ENCODE measurements at regions not wholly inside any gene's neighbourhood (a gene's known extent, or its start where the extent isn't known, plus 50 kb on each side); places are given as distances from the start of the nearest gene placed in this dataset.

DNA sequence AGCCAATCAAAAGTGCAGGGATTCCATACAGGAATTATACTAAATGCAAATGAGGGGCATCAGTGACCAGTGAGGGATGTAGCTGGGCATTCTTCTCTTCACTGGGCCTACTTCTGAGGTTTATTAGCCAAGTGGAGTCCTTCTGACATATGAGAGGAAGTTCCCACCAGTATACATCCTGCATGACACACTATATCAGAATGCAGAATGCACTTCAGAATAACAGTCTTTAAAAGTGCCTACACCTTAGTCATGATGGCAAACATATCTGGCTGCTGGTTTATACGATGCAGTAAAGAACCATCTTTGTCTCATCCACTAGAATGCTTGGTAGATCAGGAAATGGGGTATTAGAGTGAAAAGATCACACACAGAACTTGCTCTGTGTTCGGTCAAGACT is 180.3 kb upstream of the PPARGC1A start:
- no peaks in the 10 kb centered on the region for H3K9me3 ChIP-seq (ENCODE audit: control insufficient read depth in 5 of 5, low read length in 5 of 5)
- no peak overlapping the region for H3K4me3 ChIP-seq (ENCODE audit: low read depth in 1 of 5, low read length in 5 of 5)
- H3K27ac ChIP-seq (ENCODE audit: low read depth, low read length): no peak overlapping the region
- H3K9ac ChIP-seq (ENCODE audit: low read length in 5 of 5): no peak overlapping the region
- H3K27me3 ChIP-seq (ENCODE audit: control insufficient read depth in 5 of 5, insufficient read depth in 4 of 5, low read length in 5 of 5): no peaks in the 10 kb centered on the region
- H3K4me1 ChIP-seq (ENCODE audit: control insufficient read depth in 5 of 5, insufficient read depth in 5 of 5, low read length in 5 of 5): no peaks in the 10 kb centered on the region
- H3K36me3 ChIP-seq (ENCODE audit: control insufficient read depth in 5 of 5, insufficient read depth in 5 of 5, low read length in 5 of 5): no peaks in the 10 kb centered on the region

DNA sequence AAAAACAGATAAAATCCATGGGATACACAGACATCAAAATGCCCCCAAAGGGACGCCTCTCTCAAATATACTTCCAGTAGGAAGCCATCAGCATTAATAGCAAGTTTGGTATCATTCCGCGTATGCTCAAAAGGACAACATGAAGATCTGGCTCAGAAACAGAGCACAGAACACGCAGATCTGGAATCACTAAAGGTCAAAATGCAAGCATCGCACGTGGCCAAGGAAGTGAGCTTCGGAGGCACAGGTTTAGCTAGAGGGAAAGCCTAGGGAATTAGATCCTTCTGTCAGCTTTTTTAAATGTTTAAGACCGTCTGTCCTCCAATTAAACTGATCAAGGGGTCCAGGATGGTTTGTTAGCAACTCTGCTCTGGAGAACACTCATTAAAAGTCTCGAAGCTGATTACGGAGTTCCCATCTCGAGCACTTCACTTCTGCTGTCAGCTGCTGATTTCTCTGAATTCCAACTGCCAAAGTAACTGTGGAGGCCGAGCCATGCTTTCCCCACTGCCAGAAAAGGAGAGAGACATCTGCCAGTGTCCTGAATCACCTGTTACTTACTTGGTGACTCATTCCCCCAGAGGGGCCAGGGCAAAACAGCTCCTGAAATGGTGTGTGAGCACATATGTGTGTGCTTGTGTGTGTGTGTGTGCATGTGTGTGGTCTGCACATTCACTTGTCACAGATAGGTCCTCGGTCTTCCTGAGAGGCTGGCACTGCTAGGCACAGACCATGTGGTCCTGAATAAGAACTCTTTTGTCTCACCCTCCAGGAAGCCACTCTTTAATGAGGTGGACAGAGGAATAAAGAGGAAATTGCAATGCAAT is 177.7 kb upstream of the PPARGC1A start:
- no peaks in the 10 kb centered on the region for H3K9me3 ChIP-seq (ENCODE audit: control insufficient read depth in 5 of 5, low read length in 5 of 5)
- H3K4me1 ChIP-seq (ENCODE audit: control insufficient read depth in 5 of 5, insufficient read depth in 5 of 5, low read length in 5 of 5): peaks cover 0 to 4% (median 0%) of the 10 kb centered on the region in 5 donors
- no peaks in the 10 kb centered on the region for H3K27me3 ChIP-seq (ENCODE audit: control insufficient read depth in 5 of 5, insufficient read depth in 4 of 5, low read length in 5 of 5)
- no peak overlapping the region for H3K27ac ChIP-seq (ENCODE audit: low read depth, low read length)
- no peaks in the 10 kb centered on the region for H3K36me3 ChIP-seq (ENCODE audit: control insufficient read depth in 5 of 5, insufficient read depth in 5 of 5, low read length in 5 of 5)
- H3K4me3 ChIP-seq (ENCODE audit: low read depth in 1 of 5, low read length in 5 of 5): no peak overlapping the region
- H3K9ac ChIP-seq (ENCODE audit: low read length in 5 of 5): no peak overlapping the region

DNA sequence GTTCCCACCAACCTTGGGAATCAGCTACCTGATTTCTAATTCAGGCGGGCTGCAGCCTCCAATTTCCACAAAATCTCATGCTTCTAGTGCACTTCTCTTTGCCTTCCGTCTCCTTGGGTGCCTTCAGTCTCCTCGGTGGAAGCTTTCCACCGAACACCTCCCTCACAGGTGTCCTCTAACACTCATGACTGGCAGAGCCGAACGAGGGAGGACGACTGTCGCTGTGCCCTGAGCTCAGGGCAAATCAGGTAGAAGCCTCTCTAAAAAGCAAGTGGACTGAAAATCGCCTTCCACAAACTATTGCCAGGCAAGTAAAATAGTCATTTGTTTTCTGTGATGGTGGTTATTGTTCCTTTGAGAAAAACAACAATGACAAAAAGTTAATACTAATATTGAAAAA is 176.1 kb upstream of the PPARGC1A start:
- H3K27me3 ChIP-seq (ENCODE audit: control insufficient read depth in 5 of 5, insufficient read depth in 4 of 5, low read length in 5 of 5): no peaks in the 10 kb centered on the region
- H3K4me1 ChIP-seq (ENCODE audit: control insufficient read depth in 5 of 5, insufficient read depth in 5 of 5, low read length in 5 of 5): peaks cover 0 to 4% (median 0%) of the 10 kb centered on the region in 5 donors
- H3K27ac ChIP-seq (ENCODE audit: low read depth, low read length): no peak overlapping the region
- no peak overlapping the region for H3K9ac ChIP-seq (ENCODE audit: low read length in 5 of 5)
- H3K9me3 ChIP-seq (ENCODE audit: control insufficient read depth in 5 of 5, low read length in 5 of 5): no peaks in the 10 kb centered on the region
- H3K36me3 ChIP-seq (ENCODE audit: control insufficient read depth in 5 of 5, insufficient read depth in 5 of 5, low read length in 5 of 5): no peaks in the 10 kb centered on the region
- H3K4me3 ChIP-seq (ENCODE audit: low read depth in 1 of 5, low read length in 5 of 5): no peak overlapping the region

DNA sequence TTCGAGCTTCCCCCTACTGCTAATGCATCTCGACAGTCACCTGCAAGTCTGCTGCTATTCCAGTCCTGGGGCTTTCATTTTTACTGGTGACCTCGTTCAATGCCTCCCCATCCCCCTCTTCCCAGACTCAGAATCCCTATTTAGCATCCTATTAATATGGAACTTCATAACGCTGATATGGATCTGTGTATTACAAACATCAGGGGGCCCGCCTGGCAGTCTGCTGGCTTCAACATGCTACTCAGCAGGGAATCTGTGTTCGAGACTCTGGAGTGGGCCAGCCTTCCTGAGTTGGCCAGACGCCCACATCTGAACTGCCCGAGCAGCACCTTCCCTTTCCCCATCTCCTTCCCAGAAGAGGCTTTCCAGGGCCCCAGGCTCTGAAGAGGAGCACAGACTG is 173.9 kb upstream of the PPARGC1A start:
- Histone ChIP-seq H3K9me3 (ENCODE audit: control insufficient read depth in 5 of 5, low read length in 5 of 5) (no peaks in the 10 kb centered on the region), H3K4me3 (ENCODE audit: low read depth in 1 of 5, low read length in 5 of 5) (no peak overlapping the region), H3K9ac (ENCODE audit: low read length in 5 of 5) (no peak overlapping the region), H3K4me1 (ENCODE audit: control insufficient read depth in 5 of 5, insufficient read depth in 5 of 5, low read length in 5 of 5) (peaks cover 0 to 5% (median 0%) of the 10 kb centered on the region in 5 donors), H3K27me3 (ENCODE audit: control insufficient read depth in 5 of 5, insufficient read depth in 4 of 5, low read length in 5 of 5) (no peaks in the 10 kb centered on the region), H3K36me3 (ENCODE audit: control insufficient read depth in 5 of 5, insufficient read depth in 5 of 5, low read length in 5 of 5) (no peaks in the 10 kb centered on the region), H3K27ac (ENCODE audit: low read depth, low read length) (no peak overlapping the region)

DNA sequence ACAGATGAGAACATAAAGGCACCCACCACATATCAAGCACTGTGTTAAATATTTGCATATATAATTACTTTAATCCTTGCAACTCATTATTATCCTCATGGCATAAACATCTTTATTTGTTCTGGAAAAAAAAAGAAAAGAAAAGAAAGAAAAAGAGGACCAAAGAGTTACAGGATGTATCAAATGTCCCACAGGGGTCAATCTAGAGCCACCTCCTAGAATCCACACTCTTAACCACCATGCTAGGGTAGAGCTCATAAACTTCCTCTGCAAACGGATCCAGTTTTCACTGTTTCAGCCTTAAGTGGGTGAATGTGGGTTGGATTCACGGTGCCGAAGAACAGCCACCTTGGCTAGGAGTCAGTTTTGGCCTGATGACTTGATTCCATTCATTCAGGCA is 171.1 kb upstream of the PPARGC1A start:
- Histone ChIP-seq H3K27ac (ENCODE audit: low read depth, low read length) (no peak overlapping the region), H3K9ac (ENCODE audit: low read length in 5 of 5) (no peak overlapping the region), H3K36me3 (ENCODE audit: control insufficient read depth in 5 of 5, insufficient read depth in 5 of 5, low read length in 5 of 5) (no peaks in the 10 kb centered on the region), H3K4me1 (ENCODE audit: control insufficient read depth in 5 of 5, insufficient read depth in 5 of 5, low read length in 5 of 5) (peaks cover 0 to 14% (median 8%) of the 10 kb centered on the region in 5 donors), H3K4me3 (ENCODE audit: low read depth in 1 of 5, low read length in 5 of 5) (no peak overlapping the region), H3K9me3 (ENCODE audit: control insufficient read depth in 5 of 5, low read length in 5 of 5) (no peaks in the 10 kb centered on the region), H3K27me3 (ENCODE audit: control insufficient read depth in 5 of 5, insufficient read depth in 4 of 5, low read length in 5 of 5) (no peaks in the 10 kb centered on the region)

DNA sequence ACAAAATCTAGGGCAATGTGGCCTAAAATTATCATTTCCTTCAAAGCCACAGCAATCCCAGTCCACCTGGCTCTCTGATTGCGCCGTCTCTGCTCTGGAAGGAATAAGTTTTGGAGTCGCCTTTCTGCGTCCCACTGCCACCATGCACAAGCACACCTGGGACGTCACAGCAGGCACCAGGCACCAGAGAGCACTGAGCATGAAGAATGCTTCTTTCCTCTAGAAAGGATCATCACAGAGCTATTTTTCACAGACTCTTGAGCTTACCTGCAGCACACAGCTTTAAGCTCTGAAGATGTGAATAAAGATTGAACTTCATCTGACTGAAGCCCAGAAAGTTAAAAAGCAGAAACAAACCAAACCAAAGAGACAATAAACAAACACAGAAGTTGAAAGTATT is 170.0 kb upstream of the PPARGC1A start:
- Histone ChIP-seq H3K4me3 (ENCODE audit: low read depth in 1 of 5, low read length in 5 of 5) (no peak overlapping the region), H3K9me3 (ENCODE audit: control insufficient read depth in 5 of 5, low read length in 5 of 5) (no peaks in the 10 kb centered on the region), H3K9ac (ENCODE audit: low read length in 5 of 5) (no peak overlapping the region), H3K27ac (ENCODE audit: low read depth, low read length) (no peak overlapping the region), H3K36me3 (ENCODE audit: control insufficient read depth in 5 of 5, insufficient read depth in 5 of 5, low read length in 5 of 5) (no peaks in the 10 kb centered on the region), H3K27me3 (ENCODE audit: control insufficient read depth in 5 of 5, insufficient read depth in 4 of 5, low read length in 5 of 5) (no peaks in the 10 kb centered on the region), H3K4me1 (ENCODE audit: control insufficient read depth in 5 of 5, insufficient read depth in 5 of 5, low read length in 5 of 5) (peaks cover 0 to 14% (median 8%) of the 10 kb centered on the region in 5 donors)

DNA sequence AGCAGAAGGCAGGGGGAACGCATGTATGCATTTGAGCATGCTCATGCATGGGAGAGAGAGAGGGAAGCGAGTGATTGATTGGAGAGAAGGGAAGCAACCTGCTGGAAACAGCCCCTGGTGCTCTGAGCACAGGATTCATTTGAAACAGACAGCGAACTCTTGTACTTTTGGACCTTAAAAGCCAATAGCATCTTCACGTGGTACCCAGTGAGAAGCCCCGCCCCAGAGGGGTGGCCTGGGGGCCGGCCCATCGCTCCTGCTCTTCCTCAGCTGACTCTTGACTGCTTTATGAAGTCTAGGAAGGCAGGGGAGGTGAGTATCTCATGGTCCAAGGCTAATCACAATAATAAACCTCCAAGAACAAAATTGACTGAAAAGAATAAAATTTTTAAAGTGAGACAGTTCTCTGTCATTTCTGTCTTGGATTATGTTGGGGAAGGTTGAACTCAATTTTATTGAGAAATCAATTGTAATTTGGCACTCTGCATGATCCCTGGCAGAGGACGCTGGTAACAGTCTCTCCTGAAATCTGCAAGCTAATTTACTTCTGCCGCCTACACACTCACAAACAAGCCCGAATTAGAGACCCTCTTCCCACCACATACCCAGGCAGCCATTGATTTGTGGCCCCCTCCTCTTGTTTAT is 168.2 kb upstream of the PPARGC1A start:
- peaks cover 0 to 14% (median 8%) of the 10 kb centered on the region in 5 donors for H3K4me1 ChIP-seq (ENCODE audit: control insufficient read depth in 5 of 5, insufficient read depth in 5 of 5, low read length in 5 of 5)
- no peak overlapping the region for H3K9ac ChIP-seq (ENCODE audit: low read length in 5 of 5)
- H3K36me3 ChIP-seq (ENCODE audit: control insufficient read depth in 5 of 5, insufficient read depth in 5 of 5, low read length in 5 of 5): no peaks in the 10 kb centered on the region
- no peak overlapping the region for H3K27ac ChIP-seq (ENCODE audit: low read depth, low read length)
- H3K9me3 ChIP-seq (ENCODE audit: control insufficient read depth in 5 of 5, low read length in 5 of 5): no peaks in the 10 kb centered on the region
- H3K4me3 ChIP-seq (ENCODE audit: low read depth in 1 of 5, low read length in 5 of 5): no peak overlapping the region
- H3K27me3 ChIP-seq (ENCODE audit: control insufficient read depth in 5 of 5, insufficient read depth in 4 of 5, low read length in 5 of 5): no peaks in the 10 kb centered on the region

DNA sequence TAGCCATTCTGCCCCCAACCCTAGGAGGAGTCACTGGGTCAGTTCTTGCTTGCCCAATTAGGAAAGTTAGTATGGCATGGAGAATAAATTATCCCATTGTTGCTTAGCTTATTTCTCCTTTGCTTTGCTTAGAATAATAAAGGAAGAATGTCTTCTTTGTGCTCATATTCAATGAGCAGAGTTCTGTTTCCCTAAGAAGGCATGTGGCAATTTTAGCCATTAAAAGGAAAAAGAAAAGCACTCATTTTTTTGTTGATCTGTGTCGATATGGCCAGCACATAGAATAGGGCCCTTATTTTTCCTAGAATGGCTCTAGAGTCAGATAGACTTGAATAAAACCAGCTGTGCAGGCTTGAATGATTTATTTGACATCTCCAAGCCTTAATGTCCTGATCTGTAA is 166.4 kb upstream of the PPARGC1A start:
- Histone ChIP-seq H3K27me3 (ENCODE audit: control insufficient read depth in 5 of 5, insufficient read depth in 4 of 5, low read length in 5 of 5) (no peaks in the 10 kb centered on the region), H3K36me3 (ENCODE audit: control insufficient read depth in 5 of 5, insufficient read depth in 5 of 5, low read length in 5 of 5) (no peaks in the 10 kb centered on the region), H3K9me3 (ENCODE audit: control insufficient read depth in 5 of 5, low read length in 5 of 5) (no peaks in the 10 kb centered on the region), H3K9ac (ENCODE audit: low read length in 5 of 5) (no peak overlapping the region), H3K4me3 (ENCODE audit: low read depth in 1 of 5, low read length in 5 of 5) (no peak overlapping the region), H3K4me1 (ENCODE audit: control insufficient read depth in 5 of 5, insufficient read depth in 5 of 5, low read length in 5 of 5) (peaks cover 0 to 14% (median 8%) of the 10 kb centered on the region in 5 donors), H3K27ac (ENCODE audit: low read depth, low read length) (no peak overlapping the region)

DNA sequence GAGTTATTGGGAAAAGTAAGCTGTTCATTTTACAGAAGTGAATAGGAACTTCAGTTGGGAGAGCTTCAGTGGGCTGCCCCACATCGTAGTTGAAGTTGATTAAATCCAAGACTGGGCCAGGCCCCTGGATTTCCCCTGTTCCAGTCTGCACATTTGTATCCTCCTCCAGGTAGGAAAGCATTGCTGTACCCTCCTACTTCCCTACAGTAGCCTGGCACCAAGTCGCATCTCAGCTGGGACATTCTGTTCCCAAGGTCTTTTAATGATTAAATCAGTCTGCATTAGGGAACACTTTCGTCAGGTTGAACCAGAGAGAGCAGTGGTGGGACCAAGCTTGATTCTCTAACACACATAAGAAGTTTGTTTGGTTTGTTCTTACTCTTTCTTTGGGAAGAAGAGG is 165.8 kb upstream of the PPARGC1A start:
- no peak overlapping the region for H3K4me3 ChIP-seq (ENCODE audit: low read depth in 1 of 5, low read length in 5 of 5)
- no peaks in the 10 kb centered on the region for H3K27me3 ChIP-seq (ENCODE audit: control insufficient read depth in 5 of 5, insufficient read depth in 4 of 5, low read length in 5 of 5)
- H3K27ac ChIP-seq (ENCODE audit: low read depth, low read length): no peak overlapping the region
- peaks cover 0 to 12% (median 8%) of the 10 kb centered on the region in 5 donors for H3K4me1 ChIP-seq (ENCODE audit: control insufficient read depth in 5 of 5, insufficient read depth in 5 of 5, low read length in 5 of 5)
- no peaks in the 10 kb centered on the region for H3K36me3 ChIP-seq (ENCODE audit: control insufficient read depth in 5 of 5, insufficient read depth in 5 of 5, low read length in 5 of 5)
- H3K9ac ChIP-seq (ENCODE audit: low read length in 5 of 5): no peak overlapping the region
- H3K9me3 ChIP-seq (ENCODE audit: control insufficient read depth in 5 of 5, low read length in 5 of 5): no peaks in the 10 kb centered on the region

DNA sequence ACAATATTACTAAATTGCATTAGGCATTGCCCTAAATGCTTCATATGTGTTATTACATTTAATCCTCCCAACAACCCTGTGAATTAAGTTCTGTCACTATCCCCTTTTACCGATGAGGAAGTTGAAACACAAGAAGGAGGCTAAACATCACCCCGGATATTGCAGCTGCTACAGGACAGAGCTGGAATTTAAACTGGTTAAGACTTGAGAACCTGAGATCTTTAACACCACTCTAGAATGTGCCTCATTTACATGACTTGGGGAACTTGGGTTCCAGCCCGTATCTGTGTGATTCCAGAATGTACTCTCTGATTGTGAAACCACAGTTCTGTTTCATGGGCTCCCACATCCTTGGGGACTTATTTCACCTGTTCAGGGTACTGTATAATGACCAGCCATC is 165.1 kb upstream of the PPARGC1A start:
- H3K9me3 ChIP-seq (ENCODE audit: control insufficient read depth in 5 of 5, low read length in 5 of 5): no peaks in the 10 kb centered on the region
- H3K9ac ChIP-seq (ENCODE audit: low read length in 5 of 5): no peak overlapping the region
- H3K4me3 ChIP-seq (ENCODE audit: low read depth in 1 of 5, low read length in 5 of 5): no peak overlapping the region
- no peaks in the 10 kb centered on the region for H3K27me3 ChIP-seq (ENCODE audit: control insufficient read depth in 5 of 5, insufficient read depth in 4 of 5, low read length in 5 of 5)
- H3K4me1 ChIP-seq (ENCODE audit: control insufficient read depth in 5 of 5, insufficient read depth in 5 of 5, low read length in 5 of 5): peaks cover 0 to 10% (median 8%) of the 10 kb centered on the region in 5 donors
- no peak overlapping the region for H3K27ac ChIP-seq (ENCODE audit: low read depth, low read length)
- no peaks in the 10 kb centered on the region for H3K36me3 ChIP-seq (ENCODE audit: control insufficient read depth in 5 of 5, insufficient read depth in 5 of 5, low read length in 5 of 5)
